OCI-LY1 (cell line): ENCODE measurements at regions not wholly inside any gene's neighbourhood (a gene's known extent, or its start where the extent isn't known, plus 50 kb on each side); places are given as distances from the start of the nearest gene placed in this dataset.

Experiments used
- EZH2 ChIP-seq: fragments of 200-600 bp; sonication (generic), shearing (Covaris generic); IDR thresholded peaks from 2 replicates; pipeline ENCODE4 v1.8.0; 2017; ENCODE audit warnings: borderline replicate concordance, mixed run types, mild to moderate bottlenecking, antibody characterized with exemption, low read length, moderate library complexity, mixed read lengths
- TF ChIP-seq, protein P1 (sequence below): fragments of 200-600 bp; sonication (generic), shearing (Covaris generic); IDR thresholded peaks from 2 replicates; pipeline ENCODE4 v1.5.1; 2017; ENCODE audit warnings: mild to moderate bottlenecking, antibody characterized with exemption, low read length, moderate library complexity, mixed read lengths

DNA sequence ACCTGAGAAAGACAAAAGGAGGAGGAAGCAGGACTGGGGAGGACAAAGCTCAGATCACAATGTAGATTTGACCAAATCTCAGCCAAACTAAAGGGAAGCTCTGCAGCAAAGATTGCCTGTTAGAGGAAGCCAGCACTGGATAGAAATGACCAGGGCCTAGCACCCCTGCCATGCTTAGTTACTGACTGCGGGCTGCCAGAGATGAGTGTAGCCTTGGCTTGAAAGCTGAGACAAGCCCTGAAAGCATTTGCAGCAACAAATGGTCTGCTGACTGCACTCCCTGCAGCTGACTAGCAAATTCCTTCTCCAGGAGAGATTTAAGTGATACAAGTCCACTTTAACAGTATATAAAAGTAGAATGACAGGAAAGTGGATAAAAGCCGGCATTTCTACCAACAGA is 140.9 kb upstream of the CRIM1 start:
- TF ChIP-seq, protein P1, sequence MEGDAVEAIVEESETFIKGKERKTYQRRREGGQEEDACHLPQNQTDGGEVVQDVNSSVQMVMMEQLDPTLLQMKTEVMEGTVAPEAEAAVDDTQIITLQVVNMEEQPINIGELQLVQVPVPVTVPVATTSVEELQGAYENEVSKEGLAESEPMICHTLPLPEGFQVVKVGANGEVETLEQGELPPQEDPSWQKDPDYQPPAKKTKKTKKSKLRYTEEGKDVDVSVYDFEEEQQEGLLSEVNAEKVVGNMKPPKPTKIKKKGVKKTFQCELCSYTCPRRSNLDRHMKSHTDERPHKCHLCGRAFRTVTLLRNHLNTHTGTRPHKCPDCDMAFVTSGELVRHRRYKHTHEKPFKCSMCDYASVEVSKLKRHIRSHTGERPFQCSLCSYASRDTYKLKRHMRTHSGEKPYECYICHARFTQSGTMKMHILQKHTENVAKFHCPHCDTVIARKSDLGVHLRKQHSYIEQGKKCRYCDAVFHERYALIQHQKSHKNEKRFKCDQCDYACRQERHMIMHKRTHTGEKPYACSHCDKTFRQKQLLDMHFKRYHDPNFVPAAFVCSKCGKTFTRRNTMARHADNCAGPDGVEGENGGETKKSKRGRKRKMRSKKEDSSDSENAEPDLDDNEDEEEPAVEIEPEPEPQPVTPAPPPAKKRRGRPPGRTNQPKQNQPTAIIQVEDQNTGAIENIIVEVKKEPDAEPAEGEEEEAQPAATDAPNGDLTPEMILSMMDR: no peak
- no peak for TF ChIP-seq EZH2
